Endothelial cell of umbilical vein (primary cell): ENCODE measurements at regions not wholly inside any gene's neighbourhood (a gene's known extent, or its start where the extent isn't known, plus 50 kb on each side); places are given as distances from the start of the nearest gene placed in this dataset.

ENCODE experiments used
- EZH2 ChIP-seq: IDR thresholded peaks from 2 replicates; pipeline ENCODE4 v1.6.1; 2012; ENCODE audit warnings: borderline replicate concordance, low read depth, mild to moderate bottlenecking, moderate library complexity, low read length, inconsistent platforms; ENCODE audit not compliant: severe bottlenecking
- JUN ChIP-seq: IDR thresholded peaks from 2 replicates; pipeline ENCODE4 v1.6.1; 2011; ENCODE audit warnings: borderline replicate concordance, low read depth; ENCODE audit not compliant: insufficient read length, insufficient read depth
- MYC ChIP-seq: IDR thresholded peaks from one replicate; pipeline ENCODE4 v1.6.1; 2011; ENCODE audit warnings: mild to moderate bottlenecking, low read depth, low read length
- POLR2A ChIP-seq: IDR thresholded peaks from 2 replicates; pipeline ENCODE4 v1.6.1; 2012; ENCODE audit warnings: low read depth, mild to moderate bottlenecking, control low read depth, low read length
- POLR2AphosphoS5 ChIP-seq: IDR thresholded peaks from 2 replicates; pipeline ENCODE4 v1.6.1; 2012; ENCODE audit warnings: low read depth, mild to moderate bottlenecking, control low read depth, low read length, moderate library complexity; ENCODE audit not compliant: insufficient read depth
- TF ChIP-seq, protein P1 (sequence below), 2 donors: IDR thresholded peaks; 1 replicate in 1 of 2; 2 replicates in 1 of 2; pipeline ENCODE4 v1.5.1; 2011; ENCODE audit warnings: low read length in 2 of 2, mild to moderate bottlenecking in 2 of 2, moderate library complexity in 2 of 2, control low read depth in 1 of 2, inconsistent platforms in 1 of 2, low read depth in 1 of 2; ENCODE audit not compliant: insufficient read depth in 1 of 2; ENCODE audit errors: extremely low read depth in 1 of 2

DNA sequence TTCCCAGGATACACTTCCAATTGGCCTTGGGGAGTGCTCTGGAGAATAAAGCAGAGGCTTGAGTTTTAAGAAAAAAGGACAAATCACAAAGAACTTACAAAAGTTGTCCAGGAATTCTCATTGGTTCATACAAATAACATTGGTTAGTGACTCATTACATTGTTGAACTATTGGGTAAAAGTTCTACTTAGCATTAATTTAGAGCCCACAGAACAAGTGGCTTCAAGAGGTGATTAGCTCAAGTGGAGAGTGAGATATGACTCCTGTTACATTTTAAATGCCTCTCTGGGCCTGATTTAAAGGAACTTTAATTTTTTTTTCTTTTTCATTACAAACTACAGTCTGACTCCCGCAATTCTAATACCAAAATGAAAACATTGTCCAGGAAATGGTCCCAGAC, 72.9 kb downstream of the ASCL4 start:
- no peak for TF ChIP-seq EZH2
- TF ChIP-seq, protein P1, sequence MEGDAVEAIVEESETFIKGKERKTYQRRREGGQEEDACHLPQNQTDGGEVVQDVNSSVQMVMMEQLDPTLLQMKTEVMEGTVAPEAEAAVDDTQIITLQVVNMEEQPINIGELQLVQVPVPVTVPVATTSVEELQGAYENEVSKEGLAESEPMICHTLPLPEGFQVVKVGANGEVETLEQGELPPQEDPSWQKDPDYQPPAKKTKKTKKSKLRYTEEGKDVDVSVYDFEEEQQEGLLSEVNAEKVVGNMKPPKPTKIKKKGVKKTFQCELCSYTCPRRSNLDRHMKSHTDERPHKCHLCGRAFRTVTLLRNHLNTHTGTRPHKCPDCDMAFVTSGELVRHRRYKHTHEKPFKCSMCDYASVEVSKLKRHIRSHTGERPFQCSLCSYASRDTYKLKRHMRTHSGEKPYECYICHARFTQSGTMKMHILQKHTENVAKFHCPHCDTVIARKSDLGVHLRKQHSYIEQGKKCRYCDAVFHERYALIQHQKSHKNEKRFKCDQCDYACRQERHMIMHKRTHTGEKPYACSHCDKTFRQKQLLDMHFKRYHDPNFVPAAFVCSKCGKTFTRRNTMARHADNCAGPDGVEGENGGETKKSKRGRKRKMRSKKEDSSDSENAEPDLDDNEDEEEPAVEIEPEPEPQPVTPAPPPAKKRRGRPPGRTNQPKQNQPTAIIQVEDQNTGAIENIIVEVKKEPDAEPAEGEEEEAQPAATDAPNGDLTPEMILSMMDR (IDR thresholded peaks at IDR 0.05; ENCODE audit: extremely low read depth in 1 of 2, insufficient read depth in 1 of 2, low read depth in 1 of 2, low read length in 2 of 2) = no peak
- TF ChIP-seq POLR2A = no peak
- no peak for TF ChIP-seq POLR2AphosphoS5
- TF ChIP-seq MYC = no peak
- TF ChIP-seq JUN = no peak
